HepG2 (cell line): ENCODE measurements at regions not wholly inside any gene's neighbourhood (a gene's known extent, or its start where the extent isn't known, plus 50 kb on each side); places are given as distances from the start of the nearest gene placed in this dataset.

ENCODE experiments used
- ADNP ChIP-seq: sonication (generic); formaldehyde crosslinking; IDR thresholded peaks from 2 replicates; pipeline ENCODE4 v1.4.0; 2020; ENCODE audit warnings: missing genetic modification reagents
- ASH2L ChIP-seq: fragments of 300-600, 200-600 bp; sonication (generic); IDR thresholded peaks from 2 replicates; pipeline ENCODE4 v1.7.0; 2017; ENCODE audit warnings: low read depth, mild to moderate bottlenecking, moderate library complexity, mixed read lengths, low read length; ENCODE audit not compliant: insufficient read length
- FOXM1 ChIP-seq: sonication (generic); formaldehyde crosslinking; IDR thresholded peaks from 2 replicates; pipeline ENCODE4 v1.5.0; 2020; ENCODE audit warnings: missing genetic modification reagents
- IRX3 ChIP-seq: sonication (generic); formaldehyde crosslinking; IDR thresholded peaks from 2 replicates; pipeline ENCODE4 v1.8.1; 2023; ENCODE audit warnings: mild to moderate bottlenecking, low read depth, missing genetic modification reagents, borderline replicate concordance
- NR2C2 ChIP-seq: sonication (generic); formaldehyde crosslinking; IDR thresholded peaks from 2 replicates; pipeline ENCODE4 v1.4.0; 2020; ENCODE audit warnings: missing genetic modification reagents, mild to moderate bottlenecking, moderate library complexity, borderline replicate concordance
- PCBP1 ChIP-seq: fragments of 200-400 bp; formaldehyde crosslinking; IDR thresholded peaks from 2 replicates; pipeline ENCODE4 v1.6.1; 2017; ENCODE audit warnings: mild to moderate bottlenecking, low read depth, low read length, borderline replicate concordance
- RARG ChIP-seq: sonication (generic); formaldehyde crosslinking; IDR thresholded peaks from 2 replicates; pipeline ENCODE4 v1.4.0; 2020; ENCODE audit warnings: low read depth, mild to moderate bottlenecking, missing genetic modification reagents
- RNF2 ChIP-seq: fragments of 450-650 bp; conservative IDR thresholded peaks from 2 replicates; pipeline ENCODE4 v1.6.1; 2016; ENCODE audit warnings: low read depth
- SIX1 ChIP-seq: sonication (generic); formaldehyde crosslinking; IDR thresholded peaks from 2 replicates; pipeline ENCODE4 v1.4.0; 2020; ENCODE audit warnings: missing genetic modification reagents, borderline replicate concordance
- ZBTB38 ChIP-seq: sonication (generic); formaldehyde crosslinking; IDR thresholded peaks from 2 replicates; pipeline ENCODE4 v1.5.1; 2020; ENCODE audit warnings: mild to moderate bottlenecking, missing genetic modification reagents
- ZFP36 ChIP-seq: fragments of 150-350 bp; IDR thresholded peaks from 2 replicates; pipeline ENCODE4 v1.6.1; 2018; ENCODE audit warnings: borderline replicate concordance, low read length, low read depth; ENCODE audit not compliant: partially characterized antibody
- ZNF160 ChIP-seq: sonication (generic); formaldehyde crosslinking; IDR thresholded peaks from 2 replicates; pipeline ENCODE4 v1.8.0; 2022; ENCODE audit warnings: mild to moderate bottlenecking, inconsistent platforms, missing genetic modification reagents
- ZNF549 ChIP-seq: sonication (generic); formaldehyde crosslinking; IDR thresholded peaks from 2 replicates; pipeline ENCODE4 v1.5.0; 2020; ENCODE audit warnings: missing genetic modification reagents
- ZNF616 ChIP-seq: sonication (generic); formaldehyde crosslinking; IDR thresholded peaks from 2 replicates; pipeline ENCODE4 v1.5.0; 2020; ENCODE audit warnings: low read depth, mild to moderate bottlenecking, missing genetic modification reagents
- ZNF841 ChIP-seq: sonication (generic); formaldehyde crosslinking; IDR thresholded peaks from 2 replicates; pipeline ENCODE4 v1.8.1; 2023; ENCODE audit warnings: missing genetic modification reagents, borderline replicate concordance
- TF ChIP-seq, protein P1 (sequence below): sonication (generic); formaldehyde crosslinking; IDR thresholded peaks from 2 replicates; pipeline ENCODE4 v1.5.0; 2020; ENCODE audit warnings: missing genetic modification reagents, mild to moderate bottlenecking, borderline replicate concordance
- TF ChIP-seq, protein P2 (sequence below): sonication (generic); formaldehyde crosslinking; IDR thresholded peaks from 2 replicates; pipeline ENCODE4 v1.4.0; 2020; ENCODE audit warnings: missing genetic modification reagents, borderline replicate concordance
- TF ChIP-seq, protein P3 (sequence below): IDR thresholded peaks from 2 replicates; pipeline ENCODE4 v1.6.1; 2016; ENCODE audit warnings: missing compliant biosample characterization, missing genetic modification reagents, borderline replicate concordance
- TF ChIP-seq, protein P4 (sequence below), 2 experiments: IDR thresholded peaks; 2 replicates each; pipeline ENCODE4 v1.6.1; 2011 to 2012; ENCODE audit warnings: low read length in 2 of 2, borderline replicate concordance in 1 of 2, low read depth in 1 of 2, mild to moderate bottlenecking in 1 of 2, moderate library complexity in 1 of 2
- TF ChIP-seq, protein P5 (sequence below): sonication (generic); formaldehyde crosslinking; IDR thresholded peaks from 2 replicates; pipeline ENCODE4 v1.4.0; 2020; ENCODE audit warnings: missing genetic modification reagents

DNA sequence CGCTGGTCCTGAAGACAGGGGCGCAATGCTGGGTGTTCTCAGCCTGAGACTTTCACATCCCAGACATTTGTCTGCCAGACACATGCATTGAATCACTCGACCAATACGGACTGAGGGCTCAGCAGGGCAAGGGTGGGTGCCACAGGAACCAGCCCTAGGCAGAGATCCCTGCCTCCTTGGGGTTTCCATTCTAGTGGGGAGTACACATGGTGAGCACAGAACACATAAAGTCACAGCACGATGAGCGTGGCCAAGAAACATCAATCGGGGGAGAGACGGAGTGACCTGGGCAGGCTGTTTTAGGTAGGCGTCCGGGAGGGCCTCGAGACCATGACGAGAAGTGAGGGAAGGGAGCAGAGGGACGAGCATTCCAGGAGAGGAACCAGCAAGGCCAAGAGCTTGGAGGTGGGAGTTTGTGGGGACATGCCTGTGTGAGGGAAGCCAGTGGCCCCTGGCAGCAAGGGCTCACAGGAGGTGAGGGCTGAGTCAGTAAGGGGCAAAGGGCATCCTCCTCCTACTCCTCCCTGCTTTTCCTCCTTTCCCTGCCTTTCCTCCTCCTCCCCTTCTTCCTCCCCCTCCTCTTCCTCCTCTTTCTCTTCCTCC is 126.3 kb upstream of the PEG3 start (continued):
- TF ChIP-seq ZBTB38 (CRISPR knock-in tag) (peak; percentile 88), ZNF160 (CRISPR knock-in tag) (no peak; the same call in 1 of the 2 replicates), ZNF841 (CRISPR knock-in tag) (no peak), NR2C2 (CRISPR knock-in tag) (peak; percentile 47), ADNP (CRISPR knock-in tag) (no peak), RARG (CRISPR knock-in tag) (no peak), ASH2L (no peak), FOXM1 (CRISPR knock-in tag) (no peak), ZNF616 (CRISPR knock-in tag) (no peak), ZNF549 (no peak), PCBP1 (0 out of 2 replicates have a peak, but pooled peaks have one; percentile 80), RNF2 (no peak), SIX1 (no peak), ZFP36 (no peak), IRX3 (no peak)
- TF ChIP-seq, protein P1, sequence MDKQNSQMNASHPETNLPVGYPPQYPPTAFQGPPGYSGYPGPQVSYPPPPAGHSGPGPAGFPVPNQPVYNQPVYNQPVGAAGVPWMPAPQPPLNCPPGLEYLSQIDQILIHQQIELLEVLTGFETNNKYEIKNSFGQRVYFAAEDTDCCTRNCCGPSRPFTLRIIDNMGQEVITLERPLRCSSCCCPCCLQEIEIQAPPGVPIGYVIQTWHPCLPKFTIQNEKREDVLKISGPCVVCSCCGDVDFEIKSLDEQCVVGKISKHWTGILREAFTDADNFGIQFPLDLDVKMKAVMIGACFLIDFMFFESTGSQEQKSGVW (CRISPR knock-in tag): no peak
- TF ChIP-seq, protein P2, sequence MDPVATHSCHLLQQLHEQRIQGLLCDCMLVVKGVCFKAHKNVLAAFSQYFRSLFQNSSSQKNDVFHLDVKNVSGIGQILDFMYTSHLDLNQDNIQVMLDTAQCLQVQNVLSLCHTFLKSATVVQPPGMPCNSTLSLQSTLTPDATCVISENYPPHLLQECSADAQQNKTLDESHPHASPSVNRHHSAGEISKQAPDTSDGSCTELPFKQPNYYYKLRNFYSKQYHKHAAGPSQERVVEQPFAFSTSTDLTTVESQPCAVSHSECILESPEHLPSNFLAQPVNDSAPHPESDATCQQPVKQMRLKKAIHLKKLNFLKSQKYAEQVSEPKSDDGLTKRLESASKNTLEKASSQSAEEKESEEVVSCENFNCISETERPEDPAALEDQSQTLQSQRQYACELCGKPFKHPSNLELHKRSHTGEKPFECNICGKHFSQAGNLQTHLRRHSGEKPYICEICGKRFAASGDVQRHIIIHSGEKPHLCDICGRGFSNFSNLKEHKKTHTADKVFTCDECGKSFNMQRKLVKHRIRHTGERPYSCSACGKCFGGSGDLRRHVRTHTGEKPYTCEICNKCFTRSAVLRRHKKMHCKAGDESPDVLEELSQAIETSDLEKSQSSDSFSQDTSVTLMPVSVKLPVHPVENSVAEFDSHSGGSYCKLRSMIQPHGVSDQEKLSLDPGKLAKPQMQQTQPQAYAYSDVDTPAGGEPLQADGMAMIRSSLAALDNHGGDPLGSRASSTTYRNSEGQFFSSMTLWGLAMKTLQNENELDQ (CRISPR knock-in tag): no peak
- TF ChIP-seq, protein P3, sequence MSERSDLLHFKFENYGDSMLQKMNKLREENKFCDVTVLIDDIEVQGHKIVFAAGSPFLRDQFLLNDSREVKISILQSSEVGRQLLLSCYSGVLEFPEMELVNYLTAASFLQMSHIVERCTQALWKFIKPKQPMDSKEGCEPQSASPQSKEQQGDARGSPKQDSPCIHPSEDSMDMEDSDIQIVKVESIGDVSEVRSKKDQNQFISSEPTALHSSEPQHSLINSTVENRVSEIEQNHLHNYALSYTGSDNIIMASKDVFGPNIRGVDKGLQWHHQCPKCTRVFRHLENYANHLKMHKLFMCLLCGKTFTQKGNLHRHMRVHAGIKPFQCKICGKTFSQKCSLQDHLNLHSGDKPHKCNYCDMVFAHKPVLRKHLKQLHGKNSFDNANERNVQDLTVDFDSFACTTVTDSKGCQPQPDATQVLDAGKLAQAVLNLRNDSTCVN: no peak
- TF ChIP-seq, protein P4, sequence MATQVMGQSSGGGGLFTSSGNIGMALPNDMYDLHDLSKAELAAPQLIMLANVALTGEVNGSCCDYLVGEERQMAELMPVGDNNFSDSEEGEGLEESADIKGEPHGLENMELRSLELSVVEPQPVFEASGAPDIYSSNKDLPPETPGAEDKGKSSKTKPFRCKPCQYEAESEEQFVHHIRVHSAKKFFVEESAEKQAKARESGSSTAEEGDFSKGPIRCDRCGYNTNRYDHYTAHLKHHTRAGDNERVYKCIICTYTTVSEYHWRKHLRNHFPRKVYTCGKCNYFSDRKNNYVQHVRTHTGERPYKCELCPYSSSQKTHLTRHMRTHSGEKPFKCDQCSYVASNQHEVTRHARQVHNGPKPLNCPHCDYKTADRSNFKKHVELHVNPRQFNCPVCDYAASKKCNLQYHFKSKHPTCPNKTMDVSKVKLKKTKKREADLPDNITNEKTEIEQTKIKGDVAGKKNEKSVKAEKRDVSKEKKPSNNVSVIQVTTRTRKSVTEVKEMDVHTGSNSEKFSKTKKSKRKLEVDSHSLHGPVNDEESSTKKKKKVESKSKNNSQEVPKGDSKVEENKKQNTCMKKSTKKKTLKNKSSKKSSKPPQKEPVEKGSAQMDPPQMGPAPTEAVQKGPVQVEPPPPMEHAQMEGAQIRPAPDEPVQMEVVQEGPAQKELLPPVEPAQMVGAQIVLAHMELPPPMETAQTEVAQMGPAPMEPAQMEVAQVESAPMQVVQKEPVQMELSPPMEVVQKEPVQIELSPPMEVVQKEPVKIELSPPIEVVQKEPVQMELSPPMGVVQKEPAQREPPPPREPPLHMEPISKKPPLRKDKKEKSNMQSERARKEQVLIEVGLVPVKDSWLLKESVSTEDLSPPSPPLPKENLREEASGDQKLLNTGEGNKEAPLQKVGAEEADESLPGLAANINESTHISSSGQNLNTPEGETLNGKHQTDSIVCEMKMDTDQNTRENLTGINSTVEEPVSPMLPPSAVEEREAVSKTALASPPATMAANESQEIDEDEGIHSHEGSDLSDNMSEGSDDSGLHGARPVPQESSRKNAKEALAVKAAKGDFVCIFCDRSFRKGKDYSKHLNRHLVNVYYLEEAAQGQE (IDR thresholded peaks at IDR 0.05; ENCODE audit: borderline replicate concordance in 1 of 2, low read depth in 1 of 2, low read length in 2 of 2): no peak
- TF ChIP-seq, protein P5, sequence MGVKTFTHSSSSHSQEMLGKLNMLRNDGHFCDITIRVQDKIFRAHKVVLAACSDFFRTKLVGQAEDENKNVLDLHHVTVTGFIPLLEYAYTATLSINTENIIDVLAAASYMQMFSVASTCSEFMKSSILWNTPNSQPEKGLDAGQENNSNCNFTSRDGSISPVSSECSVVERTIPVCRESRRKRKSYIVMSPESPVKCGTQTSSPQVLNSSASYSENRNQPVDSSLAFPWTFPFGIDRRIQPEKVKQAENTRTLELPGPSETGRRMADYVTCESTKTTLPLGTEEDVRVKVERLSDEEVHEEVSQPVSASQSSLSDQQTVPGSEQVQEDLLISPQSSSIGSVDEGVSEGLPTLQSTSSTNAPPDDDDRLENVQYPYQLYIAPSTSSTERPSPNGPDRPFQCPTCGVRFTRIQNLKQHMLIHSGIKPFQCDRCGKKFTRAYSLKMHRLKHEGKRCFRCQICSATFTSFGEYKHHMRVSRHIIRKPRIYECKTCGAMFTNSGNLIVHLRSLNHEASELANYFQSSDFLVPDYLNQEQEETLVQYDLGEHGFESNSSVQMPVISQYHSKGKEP (CRISPR knock-in tag): no peak
